CD4-positive, alpha-beta T cell treated with Interleukin-12 subunit alpha and Interleukin-12 subunit beta, for 1 hour (primary cell): ENCODE measurements at regions not wholly inside any gene's neighbourhood (a gene's known extent, or its start where the extent isn't known, plus 50 kb on each side); places are given as distances from the start of the nearest gene placed in this dataset.
"Not testable (repeated sequence)": the region's sequence is repeated elsewhere in the genome, so short reads cannot be mapped to it uniquely, and the experiment has no call there.

Source experiments
- DNase-seq: peaks from one replicate; pipeline ENCODE4 v3.0.0-alpha.2; 2020

GRCh38 chr2:143837055-143837454 is 682.9 kb downstream of the ZEB2 start:
- not testable (repeated sequence) for DNase-seq

DNA sequence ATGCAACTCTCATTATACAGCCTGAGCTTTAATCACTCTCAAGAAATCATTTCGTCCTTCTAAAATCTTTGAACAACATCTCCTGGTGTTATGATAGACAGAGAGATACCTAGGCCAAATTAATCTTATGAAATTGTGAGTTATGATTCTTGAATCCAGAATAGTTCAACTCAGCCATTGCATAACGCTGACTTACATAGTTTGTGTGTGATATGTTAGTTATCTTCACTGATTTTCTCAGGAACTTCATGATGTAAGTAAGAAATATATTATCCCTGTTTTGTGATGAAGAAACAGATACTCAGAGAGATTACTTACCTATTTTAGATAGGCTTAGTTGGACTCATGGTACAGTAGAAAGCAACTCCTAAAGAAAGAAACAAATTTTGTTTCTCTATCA is 684.4 kb downstream of the ZEB2 start:
- DNase-seq, result no peak

DNA sequence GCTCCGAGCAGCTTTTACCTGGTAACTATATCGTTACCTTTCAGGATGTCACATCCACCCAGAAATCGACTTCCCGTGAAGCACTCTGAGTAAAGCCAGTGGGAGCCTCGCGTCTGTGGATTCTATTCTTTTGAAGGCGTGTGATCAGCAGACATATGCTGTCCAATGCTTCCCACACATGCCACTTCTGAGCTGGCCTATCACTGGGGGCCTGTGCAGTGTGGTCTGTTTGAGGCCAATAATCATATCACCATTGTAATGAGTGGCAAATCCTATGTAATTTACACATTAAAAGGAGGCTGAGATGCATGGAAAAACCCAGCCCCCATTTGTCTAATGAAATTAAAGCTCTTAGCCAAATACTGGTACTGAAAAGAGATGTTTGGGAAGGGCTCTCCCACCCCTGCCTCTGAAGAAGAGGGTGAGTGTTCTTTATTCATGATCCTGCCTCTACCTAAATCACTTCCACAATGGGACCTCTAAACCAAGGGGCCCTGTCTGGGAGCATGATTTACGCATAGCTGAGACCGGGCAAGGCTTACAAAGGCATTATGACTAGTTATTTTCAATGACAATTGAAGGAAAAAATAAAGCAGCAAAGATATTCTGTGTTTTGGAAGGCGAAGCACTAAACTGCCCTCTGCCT is 686.8 kb downstream of the ZEB2 start:
- no peak for DNase-seq

DNA sequence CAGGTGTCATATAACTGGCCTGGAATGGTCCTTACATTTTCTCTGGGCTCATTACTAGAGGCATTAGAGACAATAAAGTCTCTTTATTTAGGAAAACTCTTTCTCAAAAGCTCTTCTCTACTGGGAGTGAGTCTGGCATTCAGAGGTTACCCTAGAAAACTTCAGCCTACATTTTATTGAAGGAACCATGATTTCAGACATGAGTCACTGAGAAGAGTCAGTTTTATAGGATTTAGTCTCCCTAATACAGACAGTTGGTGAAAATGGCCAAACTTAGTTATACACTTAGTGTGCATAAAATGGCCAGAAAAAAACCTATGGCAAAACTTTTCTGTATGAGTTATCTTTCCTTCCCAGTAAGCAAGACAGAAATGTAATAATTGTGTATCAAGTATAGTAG is 689.4 kb downstream of the ZEB2 start:
- DNase-seq, result no peak

GRCh38 chr2:143828763-143829537 is 691.0 kb downstream of the ZEB2 start:
- no peak for DNase-seq

DNA sequence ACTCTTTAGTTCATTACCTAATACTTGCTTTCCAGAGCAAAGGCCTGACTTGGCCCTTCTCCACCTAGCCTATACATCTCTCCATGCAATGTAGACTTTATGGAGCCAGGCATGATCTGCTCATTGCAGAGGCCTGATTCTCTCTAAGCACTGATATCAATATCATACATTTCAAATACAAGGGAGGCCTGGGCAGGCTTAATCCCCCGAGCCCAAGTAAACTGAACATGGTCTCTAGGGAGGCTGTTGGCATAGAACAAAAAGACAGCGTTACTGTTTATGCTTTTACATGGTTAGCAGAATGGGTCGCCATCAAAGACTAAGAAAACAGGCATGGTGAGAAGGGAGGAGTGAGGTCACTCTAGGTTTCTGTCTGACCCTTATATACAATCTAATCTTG is 695.1 kb downstream of the ZEB2 start:
- DNase-seq, result no peak

GRCh38 chr2:143823876-143824275 is 694.7 kb downstream of the ARHGAP15 start:
- DNase-seq, result no peak

DNA sequence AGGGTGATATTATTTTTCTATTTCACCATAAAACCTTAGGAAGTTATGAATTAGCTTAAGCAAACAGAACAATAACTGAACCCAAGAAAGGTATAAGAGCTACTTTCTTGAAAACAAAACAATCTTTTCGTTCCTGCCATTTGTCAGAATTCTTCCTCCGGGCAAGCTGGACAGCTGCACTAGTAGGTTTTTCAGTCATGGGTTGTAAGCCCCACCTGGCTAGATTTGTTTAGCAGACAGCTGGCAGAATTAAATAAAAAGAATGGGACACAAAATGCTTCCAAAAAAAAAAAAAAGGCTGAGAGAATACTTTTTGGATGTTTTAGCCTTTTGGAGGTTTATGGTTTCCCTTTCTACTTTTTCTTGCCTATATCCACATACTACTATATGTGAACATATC is 694.1 kb downstream of the ARHGAP15 start:
- DNase-seq, result no peak

DNA sequence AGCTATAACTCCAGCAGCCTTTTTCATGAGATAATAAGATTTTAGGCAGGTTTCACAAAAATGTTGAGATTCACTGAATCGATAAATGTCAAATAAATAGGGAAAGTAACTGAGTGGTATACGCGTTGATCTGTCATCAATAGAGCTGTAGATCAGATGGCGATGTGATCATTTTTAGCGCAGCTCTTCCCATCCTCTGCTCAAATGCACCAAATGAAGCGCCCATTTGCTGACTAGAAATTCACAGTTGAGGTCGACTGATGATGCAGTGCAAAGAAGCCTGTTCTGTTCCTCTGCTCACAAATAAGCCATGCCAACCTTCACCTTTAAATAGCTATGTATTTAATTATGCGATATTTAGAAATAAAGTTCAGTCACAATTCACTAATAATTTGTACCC is 693.5 kb downstream of the ARHGAP15 start:
- DNase-seq, result no peak

DNA sequence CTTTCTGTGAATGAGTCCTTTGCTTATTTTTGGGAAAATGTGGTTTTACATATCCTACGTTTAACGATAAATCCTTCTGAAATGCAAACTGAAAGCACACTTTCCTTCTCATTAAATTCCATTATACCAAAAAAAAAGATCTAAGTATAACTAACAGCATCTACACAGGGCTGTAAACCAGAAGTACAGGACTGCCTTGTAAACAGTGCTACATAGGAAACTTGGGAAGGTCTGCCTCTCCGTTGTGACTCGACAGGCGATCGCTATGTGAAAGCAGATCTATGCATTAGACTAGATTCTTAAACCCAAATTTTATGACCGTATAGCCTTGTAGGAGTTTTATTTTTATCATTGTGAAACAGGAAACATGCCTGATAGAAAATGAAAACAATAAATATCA is 690.5 kb downstream of the ARHGAP15 start:
- no peak for DNase-seq

DNA sequence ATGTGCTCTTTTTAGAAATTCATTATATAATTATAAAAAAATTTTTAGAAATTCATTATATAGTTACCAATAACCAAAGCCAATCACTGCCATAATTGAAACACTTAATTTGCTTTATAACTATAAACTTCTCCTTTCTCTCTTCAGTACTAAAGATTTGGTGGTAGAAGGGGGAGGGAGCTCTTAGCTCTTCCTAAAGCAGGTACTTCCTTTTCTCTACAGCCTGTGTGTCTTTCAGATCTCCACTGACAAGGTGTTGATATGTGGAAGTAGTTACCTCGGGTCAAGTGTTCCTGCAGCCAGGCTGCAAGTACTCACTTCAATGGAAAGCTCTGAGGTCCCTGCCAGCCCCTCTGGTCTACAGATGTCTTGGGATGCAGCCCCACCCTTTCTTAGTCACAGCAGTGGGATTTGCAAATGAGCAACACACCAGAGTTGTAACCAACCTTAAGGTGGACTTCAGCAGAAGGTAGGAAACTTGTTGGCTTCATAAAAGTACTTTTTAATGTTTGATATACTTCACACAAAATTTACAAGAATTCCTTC is 690.0 kb downstream of the ARHGAP15 start:
- DNase-seq, result no peak
